ENCODE measurements at regions not wholly inside any gene's neighbourhood (a gene's known extent, or its start where the extent isn't known, plus 50 kb on each side); places are given as distances from the start of the nearest gene placed in this dataset.

DNA sequence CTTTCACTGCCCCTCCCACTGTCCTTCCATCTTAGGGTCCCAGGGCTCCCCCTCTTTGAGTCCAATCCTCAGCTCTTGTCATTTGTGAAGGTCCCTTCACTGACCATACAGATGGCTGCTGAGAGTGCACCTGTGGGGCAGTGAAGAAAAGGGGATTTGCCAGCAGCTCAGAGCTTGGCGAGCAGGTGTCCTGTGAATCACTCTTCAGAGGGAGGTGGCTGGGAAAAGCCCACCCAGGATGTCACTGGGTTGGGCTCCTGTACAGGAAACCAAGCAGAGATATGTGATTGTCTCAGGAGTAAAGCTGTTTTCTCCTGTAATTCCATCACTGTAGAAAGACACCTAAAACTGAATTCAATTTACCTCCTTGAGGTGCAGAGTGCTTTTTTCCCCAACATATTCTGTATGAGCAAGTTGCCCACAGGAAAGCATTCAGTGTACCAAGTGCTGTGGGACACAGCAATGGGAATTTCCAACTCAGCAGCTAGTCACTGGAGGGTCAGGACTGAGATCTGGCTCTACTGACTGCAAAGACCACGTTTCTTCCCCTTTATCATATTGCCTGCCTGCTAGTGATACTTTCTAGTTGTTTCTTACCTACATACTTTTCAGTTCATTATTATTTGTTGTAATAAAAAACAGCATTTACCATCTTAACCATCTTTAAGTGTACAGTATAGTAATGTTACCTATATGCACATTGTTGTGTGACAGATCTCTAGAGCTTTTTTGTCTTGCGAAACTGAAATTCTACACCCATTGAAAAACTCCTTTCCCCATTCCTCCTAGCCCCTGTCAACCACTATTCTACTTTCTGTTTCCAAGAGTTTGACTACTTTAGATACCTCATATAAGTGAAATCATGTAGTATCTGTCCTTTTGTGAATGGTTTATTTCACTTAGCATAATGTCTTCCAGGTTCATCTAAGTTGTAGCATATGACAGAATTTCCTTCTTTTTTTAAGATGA, 239.1 kb downstream of the TSN start:
- TF ChIP-seq SIN3A (IDR thresholded peaks at IDR 0.05; ENCODE audit: borderline replicate concordance, insufficient read depth, low read length) (no peak), FOXP2 (optimal IDR thresholded peaks at IDR 0.05; ENCODE audit: borderline replicate concordance, extremely low read depth, extremely low read length, insufficient read depth) (no peak)

DNA sequence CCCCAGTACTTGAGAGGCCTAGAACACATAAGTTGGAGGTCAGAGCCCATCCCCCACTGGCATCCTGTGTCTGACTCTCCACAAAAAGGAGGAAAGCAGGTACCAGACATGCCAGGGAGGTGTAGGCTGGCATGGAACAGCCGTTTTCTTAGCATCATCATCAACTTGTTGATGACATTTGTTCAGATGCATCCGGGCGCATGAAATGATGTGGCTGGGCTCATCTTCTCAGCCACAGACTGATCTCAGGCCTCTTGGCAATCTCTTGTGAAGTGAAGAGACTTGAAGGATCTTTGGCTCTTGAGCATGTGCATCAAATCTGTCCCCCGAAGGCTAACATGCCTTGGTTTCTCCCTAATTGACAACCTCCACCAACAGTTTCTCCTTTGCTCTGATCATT, 243.3 kb downstream of the TSN start:
- no peak for TF ChIP-seq POLR2AphosphoS5 (IDR thresholded peaks at IDR 0.05; ENCODE audit: low read depth, low read length)
- no peak for TF ChIP-seq SIN3A (IDR thresholded peaks at IDR 0.05; ENCODE audit: borderline replicate concordance, insufficient read depth, low read length)

DNA sequence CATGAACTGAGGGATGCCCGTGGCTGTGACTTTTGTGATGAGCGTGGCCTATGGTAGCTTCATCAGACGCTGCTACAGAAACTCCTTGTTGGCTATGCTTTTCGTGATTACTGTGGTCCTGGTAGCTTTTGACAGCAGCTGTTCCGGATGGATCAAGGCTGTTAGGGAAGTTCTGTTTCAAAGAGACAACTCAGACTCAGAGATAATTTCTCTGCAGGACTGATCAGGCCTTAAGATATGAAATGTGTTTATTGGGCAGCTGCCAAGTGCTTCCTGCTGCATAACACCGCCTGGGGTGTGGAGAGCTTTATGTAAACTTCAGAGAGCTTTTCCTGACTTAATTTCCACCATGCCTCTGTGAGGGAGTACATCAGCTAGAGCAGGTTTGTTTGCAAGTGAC, 243.8 kb downstream of the TSN start:
- TF ChIP-seq SIN3A (IDR thresholded peaks at IDR 0.05; ENCODE audit: borderline replicate concordance, insufficient read depth, low read length) = no peak
- TF ChIP-seq, protein P1, sequence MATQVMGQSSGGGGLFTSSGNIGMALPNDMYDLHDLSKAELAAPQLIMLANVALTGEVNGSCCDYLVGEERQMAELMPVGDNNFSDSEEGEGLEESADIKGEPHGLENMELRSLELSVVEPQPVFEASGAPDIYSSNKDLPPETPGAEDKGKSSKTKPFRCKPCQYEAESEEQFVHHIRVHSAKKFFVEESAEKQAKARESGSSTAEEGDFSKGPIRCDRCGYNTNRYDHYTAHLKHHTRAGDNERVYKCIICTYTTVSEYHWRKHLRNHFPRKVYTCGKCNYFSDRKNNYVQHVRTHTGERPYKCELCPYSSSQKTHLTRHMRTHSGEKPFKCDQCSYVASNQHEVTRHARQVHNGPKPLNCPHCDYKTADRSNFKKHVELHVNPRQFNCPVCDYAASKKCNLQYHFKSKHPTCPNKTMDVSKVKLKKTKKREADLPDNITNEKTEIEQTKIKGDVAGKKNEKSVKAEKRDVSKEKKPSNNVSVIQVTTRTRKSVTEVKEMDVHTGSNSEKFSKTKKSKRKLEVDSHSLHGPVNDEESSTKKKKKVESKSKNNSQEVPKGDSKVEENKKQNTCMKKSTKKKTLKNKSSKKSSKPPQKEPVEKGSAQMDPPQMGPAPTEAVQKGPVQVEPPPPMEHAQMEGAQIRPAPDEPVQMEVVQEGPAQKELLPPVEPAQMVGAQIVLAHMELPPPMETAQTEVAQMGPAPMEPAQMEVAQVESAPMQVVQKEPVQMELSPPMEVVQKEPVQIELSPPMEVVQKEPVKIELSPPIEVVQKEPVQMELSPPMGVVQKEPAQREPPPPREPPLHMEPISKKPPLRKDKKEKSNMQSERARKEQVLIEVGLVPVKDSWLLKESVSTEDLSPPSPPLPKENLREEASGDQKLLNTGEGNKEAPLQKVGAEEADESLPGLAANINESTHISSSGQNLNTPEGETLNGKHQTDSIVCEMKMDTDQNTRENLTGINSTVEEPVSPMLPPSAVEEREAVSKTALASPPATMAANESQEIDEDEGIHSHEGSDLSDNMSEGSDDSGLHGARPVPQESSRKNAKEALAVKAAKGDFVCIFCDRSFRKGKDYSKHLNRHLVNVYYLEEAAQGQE (IDR thresholded peaks at IDR 0.05; ENCODE audit: insufficient read depth in 1 of 2, low read depth in 2 of 2, low read length in 2 of 2) = peak in 1 of 2 experiments; percentile 23; a peak in 1 of 4 replicates

DNA sequence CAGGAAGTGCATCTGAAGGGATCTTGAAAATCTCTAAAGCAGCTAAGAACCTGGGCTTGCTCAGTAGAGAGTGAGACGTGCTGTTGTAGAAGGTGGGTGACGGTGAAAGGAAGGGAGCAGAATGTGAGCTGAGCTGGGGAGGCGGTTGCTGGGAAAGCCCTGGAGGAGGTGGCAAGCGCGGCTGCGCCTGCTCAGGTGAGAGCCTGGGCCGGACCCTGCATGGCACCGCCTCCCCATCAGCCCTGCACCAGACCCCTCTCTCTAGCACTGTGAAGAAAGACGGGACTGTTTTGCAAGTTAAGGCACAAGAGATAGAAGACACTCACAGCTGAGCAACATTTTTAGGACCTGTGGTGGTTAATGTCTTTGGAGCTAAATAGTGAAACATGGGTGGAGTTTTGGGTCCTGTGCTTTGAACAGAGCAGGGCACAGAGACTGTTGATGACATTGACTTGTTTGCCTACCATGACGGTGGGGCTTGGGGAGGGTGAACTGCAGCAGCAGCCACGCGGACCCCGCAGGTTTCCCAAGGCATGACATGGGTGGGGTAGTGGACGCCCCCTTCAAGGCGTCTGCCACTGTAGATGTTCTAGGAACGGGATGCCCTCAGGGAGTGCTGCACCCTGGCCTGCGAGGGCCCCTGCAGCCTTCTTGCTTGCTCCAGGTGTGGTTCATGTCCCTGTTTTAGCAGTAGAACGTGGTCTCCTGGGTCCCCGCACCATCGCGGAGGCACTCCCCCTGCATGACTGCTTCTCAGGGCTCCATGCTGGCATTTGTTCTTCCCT, 245.3 kb downstream of the TSN start:
- TF ChIP-seq SIN3A (IDR thresholded peaks at IDR 0.05; ENCODE audit: borderline replicate concordance, insufficient read depth, low read length) = no peak
- TF ChIP-seq, protein P1 (IDR thresholded peaks at IDR 0.05; ENCODE audit: insufficient read depth in 1 of 2, low read depth in 2 of 2, low read length in 2 of 2) = no peak
- TF ChIP-seq POLR2AphosphoS5 (IDR thresholded peaks at IDR 0.05; ENCODE audit: low read depth, low read length) = no peak
- no peak for TF ChIP-seq TAF1 (IDR thresholded peaks at IDR 0.05; ENCODE audit: borderline replicate concordance, insufficient read depth, low read length)
- TF ChIP-seq FOXP2 (optimal IDR thresholded peaks at IDR 0.05; ENCODE audit: borderline replicate concordance, extremely low read depth, extremely low read length, insufficient read depth) = no peak

DNA sequence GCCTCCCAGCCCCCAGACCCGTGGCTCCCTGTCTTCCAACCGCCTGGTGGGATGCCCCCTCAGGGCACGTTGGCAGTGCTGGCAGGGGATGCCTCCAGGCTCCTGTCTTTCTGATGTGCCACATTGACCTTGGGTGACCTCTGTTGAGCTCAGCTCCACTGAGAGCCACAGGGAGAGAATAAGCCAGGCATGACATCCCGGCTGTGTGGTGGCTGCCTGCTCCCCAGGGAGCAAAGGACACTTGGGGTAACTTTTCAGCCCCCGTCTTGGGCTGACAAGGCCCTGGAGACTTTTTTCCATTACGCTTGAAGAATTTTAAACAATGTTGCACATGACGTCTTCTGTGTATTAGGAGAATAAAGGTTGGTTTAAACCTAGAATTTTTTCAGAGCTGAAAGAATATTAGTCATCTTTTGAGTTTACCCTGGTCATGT, 246.0 kb downstream of the TSN start:
- TF ChIP-seq FOXP2 (optimal IDR thresholded peaks at IDR 0.05; ENCODE audit: borderline replicate concordance, extremely low read depth, extremely low read length, insufficient read depth) = no peak
- no peak for TF ChIP-seq POLR2AphosphoS5 (IDR thresholded peaks at IDR 0.05; ENCODE audit: low read depth, low read length)
- TF ChIP-seq, protein P1 (IDR thresholded peaks at IDR 0.05; ENCODE audit: insufficient read depth in 1 of 2, low read depth in 2 of 2, low read length in 2 of 2) = no peak
- no peak for TF ChIP-seq SIN3A (IDR thresholded peaks at IDR 0.05; ENCODE audit: borderline replicate concordance, insufficient read depth, low read length)
- no peak for TF ChIP-seq TAF1 (IDR thresholded peaks at IDR 0.05; ENCODE audit: borderline replicate concordance, insufficient read depth, low read length)

Data from PFSK-1 (cell line).